HG03103 (cell line): ENCODE measurements at regions not wholly inside any gene's neighbourhood (a gene's known extent, or its start where the extent isn't known, plus 50 kb on each side); places are given as distances from the start of the nearest gene placed in this dataset.

ENCODE experiments used
- ATAC-seq: cut with Tn5 transposase; IDR thresholded peaks from one replicate; pipeline ENCODE4 v1.9.1; 2021; ENCODE audit warnings: low read depth; ENCODE audit not compliant: unreplicated experiment

- ATAC-seq: no peak
These were observed 276.9 kb downstream of the RPS24 start for GRCh38 chr10:78310481-78311080.

DNA sequence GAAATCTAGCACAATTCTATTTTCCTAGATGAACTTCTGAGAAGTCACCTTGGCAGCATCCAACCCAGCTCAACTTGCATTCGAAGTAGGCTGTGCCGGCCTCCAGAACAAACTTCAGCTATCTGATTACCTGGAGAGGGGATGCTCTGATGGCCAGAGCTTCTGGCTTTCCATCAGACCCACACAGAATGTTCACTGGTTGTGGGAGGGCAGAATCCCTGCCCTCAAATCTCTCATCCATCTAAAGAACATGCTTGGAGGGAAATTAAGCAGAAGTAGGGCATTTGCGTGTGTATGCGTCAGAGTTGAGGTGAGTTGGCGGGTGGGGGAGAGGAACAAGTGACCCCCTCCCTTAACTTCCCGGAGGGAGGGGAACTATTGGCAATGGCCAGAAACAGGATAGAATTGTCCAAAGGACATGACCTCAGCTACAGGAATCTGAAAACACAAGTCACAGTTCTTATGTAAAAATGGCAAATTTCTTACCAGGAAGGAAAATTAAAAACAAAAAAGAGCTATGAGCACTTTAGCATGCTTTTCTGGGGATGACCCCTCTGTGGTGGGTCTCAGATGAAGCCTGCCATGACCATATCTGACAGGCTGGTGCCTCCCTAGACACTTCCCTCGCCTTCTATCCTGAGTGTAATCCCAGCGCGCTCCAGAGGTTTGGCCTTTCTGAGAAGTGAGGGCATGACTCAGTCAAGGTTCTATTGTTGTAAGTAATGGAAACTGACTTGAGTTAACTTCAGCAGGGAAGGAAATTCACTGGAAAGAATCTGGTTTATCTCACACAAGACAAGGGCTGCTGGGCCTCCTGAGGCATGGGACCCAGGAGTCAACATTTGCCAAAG is 278.8 kb downstream of the RPS24 start:
- ATAC-seq: no peak

DNA sequence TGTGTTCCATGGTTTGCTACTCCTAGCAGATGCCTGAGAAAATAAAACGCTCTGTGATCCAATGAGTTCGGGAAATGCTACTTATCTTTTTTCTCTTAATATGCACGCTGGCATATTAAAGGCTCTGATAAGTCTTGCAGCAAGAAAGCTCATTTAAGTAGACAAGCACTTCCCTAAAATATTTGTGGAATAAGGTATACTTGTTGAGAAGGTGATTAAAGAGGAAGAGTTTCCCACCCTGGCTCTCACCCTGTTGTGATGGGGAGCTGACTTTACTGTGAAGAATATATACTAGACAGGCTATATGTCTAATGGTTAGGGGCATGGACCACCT is 279.4 kb downstream of the RPS24 start:
- ATAC-seq: no peak

GRCh38 chr10:78313636-78314035 is 280.0 kb downstream of the RPS24 start:
- no peak for ATAC-seq

- ATAC-seq: no peak
These were observed 281.0 kb downstream of the RPS24 start for GRCh38 chr10:78314651-78315050.

DNA sequence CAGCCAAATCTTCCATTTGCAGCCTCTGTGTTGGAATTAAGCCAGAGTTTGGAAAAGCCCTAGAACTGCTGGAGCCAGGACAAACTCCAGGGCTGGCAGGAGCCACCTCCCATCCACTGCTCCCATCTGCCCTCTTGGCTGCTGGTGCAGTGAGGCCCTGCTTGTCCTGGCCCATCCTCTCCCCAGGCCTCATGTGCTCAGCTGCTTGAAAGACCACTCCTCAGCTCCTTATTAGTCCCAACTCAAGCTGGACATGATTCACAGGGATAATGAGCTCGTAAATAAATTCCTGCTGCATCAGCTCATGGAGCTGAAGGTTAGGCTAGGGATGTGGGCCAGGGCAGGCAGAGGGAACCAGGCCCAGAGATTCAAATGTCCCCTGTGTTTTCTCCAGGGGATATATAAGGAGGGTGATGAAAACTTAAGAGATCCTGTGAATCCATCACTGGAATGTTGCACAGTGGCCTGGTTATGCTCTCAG is 282.8 kb downstream of the RPS24 start:
- ATAC-seq: no peak

- ATAC-seq: no peak
These were observed 284.6 kb downstream of the RPS24 start for GRCh38 chr10:78318305-78318704.

DNA sequence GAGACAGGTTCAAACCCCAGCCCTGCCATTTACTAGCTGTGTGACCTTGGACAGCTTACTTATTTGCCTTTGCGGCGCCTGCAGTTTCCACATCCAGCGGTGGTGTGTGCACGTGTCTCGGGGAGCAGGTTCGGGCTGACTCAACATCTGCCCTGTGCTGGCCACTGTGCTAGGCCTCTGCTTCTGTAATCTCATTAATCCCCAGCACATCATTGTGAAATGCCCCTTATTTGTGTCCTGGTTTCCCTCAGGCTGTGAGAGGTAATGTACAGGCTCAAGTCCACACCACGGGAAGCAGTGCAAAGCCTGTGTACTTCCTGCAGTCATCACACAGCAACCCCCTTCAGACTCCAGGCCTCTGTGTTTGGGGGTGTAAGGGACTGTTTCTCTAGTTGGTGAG is 285.7 kb downstream of the RPS24 start:
- ATAC-seq: no peak

GRCh38 chr10:78319841-78320240 is 286.2 kb downstream of the RPS24 start:
- ATAC-seq: no peak

- ATAC-seq: no peak
These were observed 286.8 kb downstream of the RPS24 start for GRCh38 chr10:78320506-78320905.

- no peak for ATAC-seq
These were observed 287.3 kb downstream of the RPS24 start for GRCh38 chr10:78321000-78321399.

DNA sequence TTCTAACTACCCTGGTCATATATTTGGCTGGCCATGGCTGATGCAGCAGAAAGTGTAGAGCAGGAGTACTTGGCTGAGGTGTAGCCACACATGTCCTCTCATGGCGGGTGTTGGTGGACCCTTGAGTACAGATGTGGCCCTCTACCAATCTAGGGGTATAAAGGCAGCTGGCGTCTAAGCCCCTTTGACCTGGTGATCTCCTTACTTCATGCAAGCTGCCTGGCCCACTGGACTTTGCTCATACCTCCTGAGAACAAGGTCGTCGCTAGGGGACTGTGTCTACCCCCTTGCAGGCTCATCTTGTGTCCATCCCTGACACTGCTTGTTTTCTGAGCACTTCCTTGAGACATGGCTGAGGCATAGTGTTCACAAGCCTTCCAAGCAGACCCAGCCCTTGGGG is 287.8 kb downstream of the RPS24 start:
- no peak for ATAC-seq

DNA sequence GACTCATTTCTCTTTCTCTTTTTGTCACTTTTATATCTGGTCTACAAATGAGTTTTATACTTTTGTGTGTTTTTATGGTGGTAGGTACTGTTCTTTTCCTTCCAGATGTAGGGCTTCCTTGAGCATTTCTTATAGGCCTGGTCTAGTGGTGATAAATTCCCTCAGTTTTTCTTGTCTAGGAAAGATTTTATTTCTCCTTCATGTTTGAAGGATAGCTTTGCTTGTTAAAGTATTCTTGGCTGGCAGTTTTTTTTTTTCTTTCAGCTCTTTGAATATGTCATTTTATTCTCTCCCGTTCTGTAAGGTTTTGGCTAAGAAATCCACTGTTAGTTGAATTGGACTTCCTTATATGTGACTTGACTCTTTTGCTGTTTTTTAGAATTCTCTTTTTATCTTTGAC is 292.7 kb downstream of the RPS24 start:
- ATAC-seq: no peak

DNA sequence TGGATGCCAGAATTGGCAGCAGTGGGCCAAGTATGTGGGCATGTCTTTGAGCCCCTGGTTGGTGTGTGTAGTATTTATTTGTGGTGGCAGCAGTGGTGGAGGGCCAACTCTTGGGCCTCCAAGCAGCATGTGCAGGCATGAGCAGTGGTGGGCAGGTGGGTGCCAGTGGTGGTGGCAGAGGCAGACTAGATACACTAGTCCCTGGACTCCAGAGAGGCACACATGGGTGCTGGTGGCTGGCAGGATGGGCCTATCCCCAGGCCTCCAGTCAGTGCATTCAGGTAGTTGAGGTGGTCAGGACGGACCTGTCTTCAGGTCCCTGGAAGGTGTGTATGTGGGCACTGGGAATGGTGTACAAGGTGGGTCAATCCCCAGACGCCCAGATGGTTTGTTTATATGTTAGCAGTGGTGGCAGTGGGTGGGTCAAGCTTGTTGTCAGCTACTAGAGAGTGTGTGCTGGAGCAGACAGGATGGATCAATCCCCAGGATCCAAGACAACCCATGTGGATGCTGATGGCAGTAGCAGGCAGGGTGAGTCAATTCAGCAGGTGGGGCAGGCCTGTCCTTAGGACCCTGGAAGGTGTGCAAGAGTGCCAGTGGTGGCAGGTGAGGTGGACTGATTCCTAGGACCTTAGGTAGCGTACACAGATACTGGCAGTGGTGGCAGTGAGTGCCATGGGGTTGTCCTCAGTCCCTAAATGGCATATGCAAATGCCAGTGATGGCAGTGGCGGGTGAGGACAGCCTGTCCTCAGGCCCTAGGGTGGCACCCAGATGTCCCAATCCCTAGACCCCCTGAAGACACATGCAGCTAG is 294.3 kb downstream of the RPS24 start:
- no peak for ATAC-seq

DNA sequence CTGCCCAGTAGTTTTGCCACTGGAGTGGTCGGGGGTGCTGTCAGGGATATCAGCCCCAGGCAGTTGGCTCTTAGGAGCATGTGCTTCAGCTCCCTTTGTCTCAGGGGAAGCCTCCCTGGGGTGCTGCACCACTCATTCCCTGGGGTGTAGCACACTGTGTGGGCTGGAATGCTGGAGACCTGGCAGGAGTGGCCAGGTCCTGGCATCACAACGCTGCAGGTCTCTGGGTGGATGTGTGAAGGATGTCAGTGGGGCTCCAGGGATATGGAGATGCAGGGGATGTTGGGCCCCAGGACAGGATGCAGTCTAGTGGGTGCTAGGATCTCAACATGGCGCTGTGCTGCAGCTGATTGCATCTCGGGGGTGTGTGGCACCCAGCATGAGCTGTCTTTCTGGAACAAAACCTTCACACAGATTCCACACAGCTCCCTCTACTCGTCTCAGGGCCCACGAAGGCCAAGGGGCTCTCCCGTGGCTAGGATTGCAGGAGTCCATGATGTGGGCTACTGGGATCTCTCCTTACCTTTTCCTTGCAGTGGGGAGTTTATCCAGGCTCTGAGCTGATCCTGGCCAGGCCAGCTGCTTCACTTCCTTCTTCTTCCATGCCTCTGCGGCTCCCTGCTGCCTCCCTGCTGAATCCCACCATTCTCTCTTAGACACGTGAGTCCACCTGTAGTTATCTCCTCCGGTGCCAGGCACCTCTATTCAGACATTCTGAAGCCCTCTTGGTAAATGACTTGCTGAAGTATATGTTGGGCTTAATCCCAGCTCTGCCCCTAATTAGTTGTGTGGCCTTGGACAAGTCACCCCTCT is 295.1 kb downstream of the RPS24 start:
- ATAC-seq: no peak

DNA sequence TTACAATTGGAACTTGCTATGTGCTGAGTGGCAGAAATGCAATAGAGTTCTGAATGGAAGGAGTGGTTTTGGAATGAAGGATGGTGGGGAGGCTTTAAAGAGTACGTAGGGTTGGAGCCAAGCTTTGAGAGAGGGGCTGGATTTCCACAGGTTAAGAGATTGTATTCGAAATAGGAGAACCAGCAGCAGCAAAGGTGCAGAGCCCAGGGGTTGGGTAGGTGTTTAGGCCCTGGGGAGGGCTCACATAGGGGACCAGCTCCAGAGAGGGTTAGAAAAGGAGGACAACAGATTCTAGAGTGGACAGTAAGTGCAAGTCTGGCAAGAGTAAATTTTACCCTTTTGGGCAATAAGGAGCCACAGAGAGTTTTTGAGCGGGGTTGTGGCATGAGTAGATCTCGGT is 297.2 kb downstream of the RPS24 start:
- no peak for ATAC-seq

GRCh38 chr10:78331391-78331922 is 297.8 kb downstream of the RPS24 start:
- ATAC-seq: no peak

DNA sequence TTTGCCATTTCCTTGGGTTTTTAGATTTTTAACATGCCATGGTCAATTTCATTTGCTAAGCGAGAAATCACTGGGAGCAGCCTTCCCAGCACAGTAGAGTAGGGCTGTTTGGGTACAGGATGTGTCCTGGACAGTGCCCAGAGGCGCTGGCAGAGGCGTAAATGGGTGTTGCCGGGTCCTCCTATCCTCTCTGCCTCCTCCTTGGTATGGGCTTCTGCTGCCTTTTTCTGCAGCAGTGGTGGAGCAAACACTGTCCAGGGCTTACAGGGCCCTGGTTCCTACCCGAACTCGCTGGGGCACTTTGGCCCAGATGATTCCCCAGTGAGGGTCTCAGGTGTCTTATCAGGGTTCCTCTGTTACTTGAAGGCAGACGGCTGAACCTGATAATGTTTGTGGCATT is 298.3 kb downstream of the RPS24 start:
- ATAC-seq: no peak

GRCh38 chr10:78332657-78333056 is 299.0 kb downstream of the RPS24 start:
- no peak for ATAC-seq

DNA sequence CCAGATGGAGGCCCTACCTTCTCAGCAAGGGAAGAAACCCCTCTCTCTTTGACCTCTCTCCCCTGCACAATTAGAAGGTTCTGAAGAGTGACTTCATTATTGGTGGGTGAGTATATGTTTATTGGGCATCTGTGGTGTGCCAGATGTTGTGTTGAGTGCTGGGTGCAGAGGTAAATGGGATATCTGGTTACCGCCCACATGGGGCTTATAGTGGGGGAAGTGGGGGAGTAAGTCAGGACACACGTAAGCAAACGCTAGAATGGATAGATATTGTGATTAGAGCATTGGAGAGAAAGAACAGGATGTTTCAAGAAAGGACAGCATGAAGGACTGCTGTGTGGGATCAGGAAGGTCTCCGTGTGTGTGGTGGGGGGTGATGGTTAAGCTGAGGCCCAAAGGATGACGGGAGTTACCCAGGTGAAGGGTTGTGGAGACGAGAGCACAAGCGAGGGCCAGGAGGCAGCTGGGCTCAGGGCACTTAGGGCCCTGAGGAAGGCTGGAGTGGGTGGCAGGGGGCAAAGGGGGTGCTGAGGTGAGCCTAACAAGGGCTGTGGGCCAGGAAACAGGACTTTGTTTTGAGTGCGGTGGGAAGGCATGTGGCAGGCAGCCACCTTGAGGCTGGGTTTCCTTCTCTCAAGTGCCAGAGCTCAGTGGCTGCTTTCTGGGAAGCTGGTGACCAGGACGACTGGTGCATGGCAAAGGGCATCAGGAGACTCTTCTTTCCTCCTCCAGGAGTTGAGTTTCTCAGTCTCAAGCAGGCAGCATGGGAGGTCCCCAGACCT is 299.9 kb downstream of the RPS24 start:
- ATAC-seq: no peak
